ENCODE measurements at regions not wholly inside any gene's neighbourhood (a gene's known extent, or its start where the extent isn't known, plus 50 kb on each side); places are given as distances from the start of the nearest gene placed in this dataset.

GRCh38 chr5:124692950-124693349 is 53.5 kb downstream of the ZNF608 start:
- TF ChIP-seq ZFX (IDR thresholded peaks at IDR 0.05) (no peak), CTCF (conservative IDR thresholded peaks at IDR 0.05) (no peak)
- H3K27ac ChIP-seq: no peak overlapping the region

GRCh38 chr5:124692324-124692723 is 54.1 kb downstream of the ZNF608 start:
- H3K27ac ChIP-seq: no peak overlapping the region
- TF ChIP-seq ZFX (IDR thresholded peaks at IDR 0.05): no peak
- TF ChIP-seq CTCF (conservative IDR thresholded peaks at IDR 0.05): no peak

- TF ChIP-seq ZFX (IDR thresholded peaks at IDR 0.05): no peak
- no peak for TF ChIP-seq CTCF (conservative IDR thresholded peaks at IDR 0.05)
- H3K27ac ChIP-seq: no peak overlapping the region
These were observed 56.8 kb downstream of the ZNF608 start for GRCh38 chr5:124689653-124690052.

GRCh38 chr5:124686239-124687004 is 60.0 kb downstream of the ZNF608 start:
- no peak for TF ChIP-seq CTCF (conservative IDR thresholded peaks at IDR 0.05)
- TF ChIP-seq ZFX (IDR thresholded peaks at IDR 0.05): no peak
- peak overlapping the region; percentile 19; the same call in 1 of the 2 replicates for H3K27ac ChIP-seq

GRCh38 chr5:124685404-124685930 is 61.0 kb downstream of the ZNF608 start:
- no peak overlapping the region for H3K27ac ChIP-seq
- TF ChIP-seq CTCF (conservative IDR thresholded peaks at IDR 0.05) (no peak), ZFX (IDR thresholded peaks at IDR 0.05) (no peak)

GRCh38 chr5:124683917-124684555 is 62.4 kb downstream of the ZNF608 start:
- TF ChIP-seq CTCF (conservative IDR thresholded peaks at IDR 0.05): no peak
- no peak for TF ChIP-seq ZFX (IDR thresholded peaks at IDR 0.05)
- H3K27ac ChIP-seq: no peak overlapping the region

GRCh38 chr5:124679578-124680199 is 66.8 kb downstream of the ZNF608 start:
- no peak for TF ChIP-seq ZFX (IDR thresholded peaks at IDR 0.05)
- no peak for TF ChIP-seq CTCF (conservative IDR thresholded peaks at IDR 0.05)
- no peak overlapping the region for H3K27ac ChIP-seq
